GM06990 (cell line): ENCODE measurements at regions not wholly inside any gene's neighbourhood (a gene's known extent, or its start where the extent isn't known, plus 50 kb on each side); places are given as distances from the start of the nearest gene placed in this dataset.

Experiments
- DNase-seq: peaks from one replicate; pipeline ENCODE4 v3.0.0-alpha.2; 2011; ENCODE audit not compliant: insufficient read length; ENCODE audit errors: extremely low read depth
- H3K27me3 ChIP-seq: replicated peaks from 2 replicates; pipeline ENCODE4 v1.6.0; 2011; ENCODE audit warnings: low read length; ENCODE audit not compliant: control insufficient read depth, insufficient read depth
- H3K36me3 ChIP-seq: 2 replicates; pipeline ENCODE4 v1.5.1; 2011; ENCODE audit warnings: low read length; ENCODE audit not compliant: control insufficient read depth, insufficient read depth
- H3K4me3 ChIP-seq: replicated peaks from 2 replicates; pipeline ENCODE4 v1.5.1; 2011; ENCODE audit warnings: low read depth, mild to moderate bottlenecking, control low read depth, low read length
- TF ChIP-seq, protein P1 (sequence below): IDR thresholded peaks from 2 replicates; pipeline ENCODE4 v1.5.1; 2011; ENCODE audit warnings: low read length, control low read depth, mild to moderate bottlenecking, inconsistent platforms; ENCODE audit not compliant: insufficient read depth, poor library complexity, severe bottlenecking

DNA sequence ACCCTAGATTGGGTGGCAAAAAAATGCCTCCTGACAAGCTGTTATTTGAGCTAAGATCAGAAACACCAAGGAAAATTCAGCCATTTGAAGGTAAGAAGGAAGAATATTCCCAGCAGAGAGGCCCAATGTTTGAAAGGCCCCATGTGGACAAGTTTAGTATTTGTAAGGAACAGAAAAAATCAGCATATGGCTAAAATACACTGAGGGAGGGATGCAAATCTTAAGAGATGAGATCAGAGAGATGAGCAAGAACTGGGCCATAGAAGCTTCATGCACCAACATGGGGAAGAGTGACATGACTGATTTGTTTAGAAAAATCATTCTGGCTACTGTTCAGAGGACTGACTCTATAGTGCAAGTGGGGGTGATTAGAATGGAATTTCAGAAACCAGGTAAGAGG, 496.8 kb upstream of the SOX5 start:
- H3K4me3 ChIP-seq, result no peak overlapping the region
- no peak for DNase-seq
- H3K27me3 ChIP-seq, result no peaks in the 10 kb centered on the region
- H3K36me3 ChIP-seq, result no peaks in the 10 kb centered on the region
- TF ChIP-seq, protein P1, sequence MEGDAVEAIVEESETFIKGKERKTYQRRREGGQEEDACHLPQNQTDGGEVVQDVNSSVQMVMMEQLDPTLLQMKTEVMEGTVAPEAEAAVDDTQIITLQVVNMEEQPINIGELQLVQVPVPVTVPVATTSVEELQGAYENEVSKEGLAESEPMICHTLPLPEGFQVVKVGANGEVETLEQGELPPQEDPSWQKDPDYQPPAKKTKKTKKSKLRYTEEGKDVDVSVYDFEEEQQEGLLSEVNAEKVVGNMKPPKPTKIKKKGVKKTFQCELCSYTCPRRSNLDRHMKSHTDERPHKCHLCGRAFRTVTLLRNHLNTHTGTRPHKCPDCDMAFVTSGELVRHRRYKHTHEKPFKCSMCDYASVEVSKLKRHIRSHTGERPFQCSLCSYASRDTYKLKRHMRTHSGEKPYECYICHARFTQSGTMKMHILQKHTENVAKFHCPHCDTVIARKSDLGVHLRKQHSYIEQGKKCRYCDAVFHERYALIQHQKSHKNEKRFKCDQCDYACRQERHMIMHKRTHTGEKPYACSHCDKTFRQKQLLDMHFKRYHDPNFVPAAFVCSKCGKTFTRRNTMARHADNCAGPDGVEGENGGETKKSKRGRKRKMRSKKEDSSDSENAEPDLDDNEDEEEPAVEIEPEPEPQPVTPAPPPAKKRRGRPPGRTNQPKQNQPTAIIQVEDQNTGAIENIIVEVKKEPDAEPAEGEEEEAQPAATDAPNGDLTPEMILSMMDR, result no peak

GRCh38 chr12:24444634-24445033, 495.2 kb upstream of the SOX5 start:
- DNase-seq, result no peak
- H3K27me3 ChIP-seq, result no peaks in the 10 kb centered on the region; the same call in 1 of the 2 replicates
- TF ChIP-seq, protein P1, result no peak
- no peaks in the 10 kb centered on the region for H3K36me3 ChIP-seq
- no peak overlapping the region for H3K4me3 ChIP-seq

DNA sequence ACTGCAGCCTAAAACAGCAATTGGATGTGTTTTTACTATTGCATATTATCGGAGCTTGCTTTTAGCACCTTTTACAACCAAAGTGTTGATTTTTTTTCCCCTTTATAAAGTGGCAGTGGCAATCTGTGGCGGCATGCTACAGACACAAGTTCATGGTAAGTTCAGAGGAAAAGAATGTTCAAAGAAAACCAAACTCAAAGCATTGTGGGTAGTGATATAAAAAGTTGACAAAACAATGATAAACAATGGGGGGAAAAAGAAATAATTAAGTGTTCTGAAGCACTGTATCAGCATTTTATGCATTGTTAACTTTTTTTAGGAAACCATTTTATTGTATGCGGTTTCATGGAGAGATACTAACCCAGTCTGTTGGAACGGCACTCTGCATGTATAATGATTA, 492.0 kb upstream of the SOX5 start:
- DNase-seq, result no peak
- no peak overlapping the region for H3K4me3 ChIP-seq
- H3K36me3 ChIP-seq, result no peaks in the 10 kb centered on the region
- H3K27me3 ChIP-seq, result no peaks in the 10 kb centered on the region; the same call in 1 of the 2 replicates
- TF ChIP-seq, protein P1, result no peak

DNA sequence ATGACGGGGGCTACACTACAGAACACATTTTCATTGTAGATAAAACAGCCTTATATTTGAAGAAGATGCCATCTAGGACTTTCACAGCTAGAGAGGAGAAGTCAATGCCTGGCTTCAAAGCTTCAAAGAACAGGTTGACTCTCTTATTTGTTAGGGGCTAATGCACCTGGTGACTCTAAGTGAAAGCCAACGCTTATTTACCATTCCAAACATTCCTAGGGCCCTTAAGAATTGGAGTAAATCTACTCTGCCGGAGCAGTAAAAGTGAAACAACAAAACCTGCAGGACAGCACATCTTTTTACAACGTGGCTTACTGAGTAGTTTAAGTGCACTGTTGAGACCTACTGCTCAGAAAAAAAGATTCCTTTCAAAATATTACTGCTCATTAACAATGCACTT, 487.2 kb upstream of the SOX5 start:
- no peaks in the 10 kb centered on the region; the same call in 1 of the 2 replicates for H3K27me3 ChIP-seq
- no peak overlapping the region for H3K4me3 ChIP-seq
- TF ChIP-seq, protein P1, result no peak
- no peaks in the 10 kb centered on the region for H3K36me3 ChIP-seq
- DNase-seq, result no peak

DNA sequence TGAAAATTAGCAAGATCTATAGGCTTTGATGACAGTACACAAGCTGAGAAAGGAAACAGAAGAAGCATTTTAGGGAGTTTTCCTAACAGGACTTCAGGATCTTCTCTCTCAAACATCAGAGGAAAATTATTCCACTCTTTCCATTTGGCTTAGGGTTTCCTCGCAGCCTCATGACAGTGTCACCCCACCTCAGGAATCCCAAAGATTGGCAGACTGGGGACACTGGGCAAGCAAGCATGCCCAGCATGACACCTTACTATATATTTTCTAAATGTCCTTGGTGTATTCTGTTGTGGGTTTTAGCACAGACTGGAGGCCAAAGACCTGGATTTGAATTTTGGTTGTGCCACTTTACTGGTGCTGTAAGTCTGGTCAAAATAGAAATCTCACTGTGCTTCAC, 482.4 kb upstream of the SOX5 start:
- Histone ChIP-seq H3K4me3 (no peak overlapping the region), H3K36me3 (no peaks in the 10 kb centered on the region), H3K27me3 (no peaks in the 10 kb centered on the region)
- no peak for DNase-seq
- TF ChIP-seq, protein P1, result no peak

- TF ChIP-seq, protein P1, result no peak
- no peaks in the 10 kb centered on the region for H3K27me3 ChIP-seq
- no peak for DNase-seq
- H3K36me3 ChIP-seq, result no peaks in the 10 kb centered on the region
- H3K4me3 ChIP-seq, result no peak overlapping the region
Observed at GRCh38 chr12:24427776-24428175, 478.3 kb upstream of the SOX5 start.
